LNCAP (cell line): ENCODE measurements at regions not wholly inside any gene's neighbourhood (a gene's known extent, or its start where the extent isn't known, plus 50 kb on each side); places are given as distances from the start of the nearest gene placed in this dataset.

Experiments used
- CTCF ChIP-seq: fragments of 450-650 bp; IDR thresholded peaks from 2 replicates; pipeline ENCODE4 v1.5.1; 2017; ENCODE audit warnings: mild to moderate bottlenecking

DNA sequence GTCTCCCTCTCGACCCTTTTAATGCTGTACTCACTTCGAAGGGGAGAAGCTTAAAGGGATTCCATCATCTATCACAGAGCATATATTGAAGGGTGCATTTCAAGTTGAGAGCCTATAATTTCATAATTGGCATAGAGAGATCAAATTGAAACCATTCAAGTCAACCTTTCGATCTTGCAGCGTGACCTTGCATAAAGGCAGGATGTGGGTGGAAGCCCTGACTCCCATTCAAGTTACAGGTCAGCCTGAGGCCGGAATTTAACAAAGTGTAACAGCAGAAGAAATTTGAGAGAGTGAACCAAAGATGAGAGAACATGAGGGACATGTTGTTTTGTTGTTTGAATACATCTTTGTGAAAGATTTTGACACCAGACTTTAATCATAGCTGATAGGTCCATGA is 195.3 kb upstream of the TPK1 start:
- TF ChIP-seq CTCF: no peak

GRCh38 chr7:145030754-145031153 is 194.9 kb upstream of the TPK1 start:
- no peak for TF ChIP-seq CTCF

DNA sequence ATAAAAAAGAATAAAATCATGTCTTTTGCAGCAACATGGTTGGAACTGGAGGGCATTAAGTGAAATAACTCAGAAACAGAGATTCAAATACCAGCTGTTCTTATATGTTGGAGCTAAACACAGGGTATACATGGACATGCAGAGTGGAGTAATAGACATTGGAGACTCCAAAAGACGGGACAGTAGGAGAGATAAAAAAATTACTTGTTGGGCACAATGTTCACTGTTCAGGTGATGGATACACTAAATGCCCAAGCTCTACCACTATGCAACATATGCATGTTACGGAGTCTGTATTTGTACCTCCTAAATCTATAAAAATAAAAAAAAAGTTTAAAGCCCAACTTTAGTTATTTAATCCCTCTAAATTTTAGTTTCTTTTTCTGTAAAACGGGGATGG is 184.6 kb upstream of the TPK1 start:
- TF ChIP-seq CTCF: no peak

DNA sequence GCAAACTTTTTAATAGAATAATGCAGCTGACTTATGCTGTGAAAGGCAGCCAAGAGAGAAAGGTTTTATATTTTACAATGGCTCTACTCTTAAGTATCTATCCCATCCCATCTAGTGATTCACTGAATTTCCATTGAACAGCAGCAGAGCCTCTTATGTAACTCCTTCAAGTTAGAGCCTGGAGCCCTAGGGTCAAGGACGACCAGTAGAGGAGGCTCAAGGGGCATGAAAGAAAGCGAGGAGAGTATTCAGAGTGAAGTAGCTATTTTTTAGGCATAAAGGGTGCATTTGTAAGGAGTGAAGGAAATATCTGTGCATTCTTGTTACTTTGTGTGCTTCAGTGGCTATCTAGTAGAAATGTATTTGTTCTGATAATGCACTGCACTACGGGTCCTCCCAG is 180.2 kb upstream of the TPK1 start:
- TF ChIP-seq CTCF: no peak

DNA sequence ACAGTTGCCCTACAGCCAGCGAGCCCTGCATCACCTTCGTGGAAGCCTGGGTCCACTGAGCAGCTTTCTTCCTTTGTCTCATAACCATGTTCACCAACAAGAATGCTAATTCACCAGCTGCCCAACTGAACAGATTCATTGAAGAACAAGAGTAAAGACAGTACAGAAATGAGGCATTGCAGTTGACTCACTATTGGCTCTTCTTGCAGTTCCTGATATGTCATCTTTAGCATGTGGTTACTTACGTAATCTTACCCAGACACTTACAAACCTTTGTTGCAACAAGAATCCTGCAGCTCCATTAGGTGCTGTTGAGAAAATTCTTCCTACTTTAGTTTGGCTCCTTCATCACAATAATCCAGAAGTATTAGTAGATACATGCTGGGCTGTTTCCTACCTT is 174.0 kb upstream of the TPK1 start:
- no peak for TF ChIP-seq CTCF

DNA sequence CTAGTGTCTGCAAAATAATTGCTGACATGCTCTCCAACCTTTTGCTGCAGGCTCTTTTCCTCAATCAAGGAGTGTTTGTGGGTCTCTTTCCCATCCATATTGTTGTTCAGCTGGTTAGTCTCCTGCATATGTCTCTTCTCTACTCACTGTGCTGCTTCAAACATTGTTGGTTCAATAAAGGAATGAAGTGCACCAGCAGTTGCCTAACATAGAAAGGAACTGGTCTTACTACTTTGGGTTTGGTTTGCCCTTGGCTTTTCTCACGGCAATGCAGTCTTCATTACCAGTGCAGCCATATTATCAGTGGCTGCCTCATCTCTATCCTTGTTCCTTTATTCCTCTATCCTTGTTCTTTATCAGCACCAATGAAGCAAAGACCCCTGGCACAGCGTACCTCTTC is 169.7 kb upstream of the TPK1 start:
- TF ChIP-seq CTCF: no peak

DNA sequence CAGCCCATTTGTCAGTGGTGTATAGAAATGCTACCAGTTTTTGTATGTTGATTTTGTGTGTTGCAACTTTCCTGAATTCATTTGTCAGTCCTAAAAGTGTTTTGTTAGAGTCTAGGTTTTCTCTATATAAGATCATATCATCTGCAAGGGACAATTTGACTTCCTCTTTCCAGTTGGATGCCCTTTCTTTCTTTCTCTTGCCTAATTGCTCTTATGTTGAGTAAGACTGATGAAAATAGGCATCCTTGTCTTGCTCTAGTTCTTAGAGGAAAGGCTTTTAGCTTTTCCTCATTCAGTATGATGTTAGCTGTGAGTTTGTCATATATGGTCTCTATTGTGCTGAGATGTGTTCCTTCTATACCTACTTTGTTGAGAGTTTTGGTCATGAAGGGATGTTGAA is 161.7 kb upstream of the TPK1 start:
- TF ChIP-seq CTCF: no peak

DNA sequence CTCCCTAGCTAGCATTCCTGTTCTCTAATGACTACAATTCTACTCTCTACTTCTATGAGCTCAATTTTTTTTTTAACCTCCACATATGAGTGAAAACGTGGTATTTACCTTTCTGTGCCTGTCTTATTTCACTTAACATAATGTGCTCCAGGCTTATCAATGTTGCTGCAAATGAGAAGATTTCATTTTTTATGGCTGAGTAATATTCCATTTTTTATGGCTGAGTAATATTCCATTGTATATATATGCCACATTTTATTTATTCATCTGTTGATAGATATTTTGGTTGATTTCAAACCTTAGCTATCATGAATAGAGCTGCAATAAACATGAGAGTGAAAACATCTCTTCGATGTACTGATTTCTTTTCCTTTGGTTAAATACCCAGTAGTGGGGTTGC is 159.6 kb upstream of the TPK1 start:
- TF ChIP-seq CTCF: no peak
